PFSK-1 (cell line): ENCODE measurements at regions not wholly inside any gene's neighbourhood (a gene's known extent, or its start where the extent isn't known, plus 50 kb on each side); places are given as distances from the start of the nearest gene placed in this dataset.
A peak's percentile ranks its signal among the peaks of the same experiment; 100 is the strongest.

Source experiments
- FOXP2 ChIP-seq: optimal IDR thresholded peaks from 2 replicates; pipeline ENCODE3; 2011; ENCODE audit warnings: borderline replicate concordance, control low read depth, inconsistent platforms; ENCODE audit not compliant: insufficient read depth; ENCODE audit errors: extremely low read length, extremely low read depth
- POLR2AphosphoS5 ChIP-seq: IDR thresholded peaks from 2 replicates; pipeline ENCODE4 v1.6.1; 2012; ENCODE audit warnings: low read depth, mild to moderate bottlenecking, control low read depth, low read length, moderate library complexity
- SIN3A ChIP-seq: IDR thresholded peaks from 2 replicates; pipeline ENCODE4 v1.6.1; 2012; ENCODE audit warnings: mild to moderate bottlenecking, low read length, moderate library complexity, borderline replicate concordance; ENCODE audit not compliant: insufficient read depth
- TAF1 ChIP-seq: IDR thresholded peaks from 2 replicates; pipeline ENCODE4 v1.6.1; 2012; ENCODE audit warnings: low read length, control low read depth, borderline replicate concordance; ENCODE audit not compliant: insufficient read depth
- TF ChIP-seq, protein P1 (sequence below), 2 experiments: IDR thresholded peaks; 2 replicates each; pipeline versions ENCODE4 v1.6.1 to v1.8.0; 2011 to 2012; ENCODE audit warnings: low read depth in 2 of 2, low read length in 2 of 2, control low read depth in 1 of 2, inconsistent platforms in 1 of 2, mild to moderate bottlenecking in 1 of 2, moderate library complexity in 1 of 2; ENCODE audit not compliant: insufficient read depth in 1 of 2

DNA sequence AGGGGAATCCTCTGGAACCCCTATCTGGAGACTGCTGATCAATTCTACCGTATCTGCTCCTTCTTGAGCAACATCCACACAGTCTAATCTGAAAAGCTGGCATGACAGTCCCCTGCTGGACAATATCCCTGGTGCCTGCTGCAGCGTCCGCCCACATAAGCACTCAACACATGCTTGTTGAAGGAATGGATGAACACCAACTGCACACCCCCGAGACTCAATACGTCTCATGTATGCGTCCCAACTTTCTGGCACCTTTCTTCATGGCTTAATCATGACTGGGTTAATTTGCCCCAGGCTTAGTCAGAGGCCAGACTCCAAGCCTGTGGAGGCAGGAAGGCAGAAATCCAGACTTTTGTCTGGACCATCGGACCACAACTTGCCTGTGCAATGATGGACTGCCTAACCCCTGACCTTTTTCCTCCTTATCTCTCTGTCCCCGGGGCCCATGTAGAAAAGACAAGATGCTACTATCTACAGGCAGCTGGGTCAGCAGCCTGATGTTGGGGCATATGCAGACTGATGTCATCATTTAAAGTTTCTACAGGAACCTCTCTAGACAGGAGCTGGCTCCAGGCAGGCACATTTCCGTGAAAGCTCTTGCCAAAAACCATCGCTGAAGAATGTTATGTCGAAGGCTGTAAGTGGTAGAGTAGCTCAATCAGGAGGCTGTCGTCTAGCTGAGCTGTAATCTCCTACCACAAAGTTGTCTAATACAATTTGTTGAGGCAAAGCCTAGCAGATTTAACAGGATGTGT is 114.1 kb upstream of the TPM1 start:
- TF ChIP-seq FOXP2 (peak; percentile 56), SIN3A (0 out of 2 replicates have a peak, but pooled peaks have one; percentile 41), POLR2AphosphoS5 (no peak), TAF1 (no peak)
- TF ChIP-seq, protein P1, sequence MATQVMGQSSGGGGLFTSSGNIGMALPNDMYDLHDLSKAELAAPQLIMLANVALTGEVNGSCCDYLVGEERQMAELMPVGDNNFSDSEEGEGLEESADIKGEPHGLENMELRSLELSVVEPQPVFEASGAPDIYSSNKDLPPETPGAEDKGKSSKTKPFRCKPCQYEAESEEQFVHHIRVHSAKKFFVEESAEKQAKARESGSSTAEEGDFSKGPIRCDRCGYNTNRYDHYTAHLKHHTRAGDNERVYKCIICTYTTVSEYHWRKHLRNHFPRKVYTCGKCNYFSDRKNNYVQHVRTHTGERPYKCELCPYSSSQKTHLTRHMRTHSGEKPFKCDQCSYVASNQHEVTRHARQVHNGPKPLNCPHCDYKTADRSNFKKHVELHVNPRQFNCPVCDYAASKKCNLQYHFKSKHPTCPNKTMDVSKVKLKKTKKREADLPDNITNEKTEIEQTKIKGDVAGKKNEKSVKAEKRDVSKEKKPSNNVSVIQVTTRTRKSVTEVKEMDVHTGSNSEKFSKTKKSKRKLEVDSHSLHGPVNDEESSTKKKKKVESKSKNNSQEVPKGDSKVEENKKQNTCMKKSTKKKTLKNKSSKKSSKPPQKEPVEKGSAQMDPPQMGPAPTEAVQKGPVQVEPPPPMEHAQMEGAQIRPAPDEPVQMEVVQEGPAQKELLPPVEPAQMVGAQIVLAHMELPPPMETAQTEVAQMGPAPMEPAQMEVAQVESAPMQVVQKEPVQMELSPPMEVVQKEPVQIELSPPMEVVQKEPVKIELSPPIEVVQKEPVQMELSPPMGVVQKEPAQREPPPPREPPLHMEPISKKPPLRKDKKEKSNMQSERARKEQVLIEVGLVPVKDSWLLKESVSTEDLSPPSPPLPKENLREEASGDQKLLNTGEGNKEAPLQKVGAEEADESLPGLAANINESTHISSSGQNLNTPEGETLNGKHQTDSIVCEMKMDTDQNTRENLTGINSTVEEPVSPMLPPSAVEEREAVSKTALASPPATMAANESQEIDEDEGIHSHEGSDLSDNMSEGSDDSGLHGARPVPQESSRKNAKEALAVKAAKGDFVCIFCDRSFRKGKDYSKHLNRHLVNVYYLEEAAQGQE (IDR thresholded peaks at IDR 0.05; ENCODE audit: insufficient read depth in 1 of 2, low read depth in 2 of 2, low read length in 2 of 2), result no peak

DNA sequence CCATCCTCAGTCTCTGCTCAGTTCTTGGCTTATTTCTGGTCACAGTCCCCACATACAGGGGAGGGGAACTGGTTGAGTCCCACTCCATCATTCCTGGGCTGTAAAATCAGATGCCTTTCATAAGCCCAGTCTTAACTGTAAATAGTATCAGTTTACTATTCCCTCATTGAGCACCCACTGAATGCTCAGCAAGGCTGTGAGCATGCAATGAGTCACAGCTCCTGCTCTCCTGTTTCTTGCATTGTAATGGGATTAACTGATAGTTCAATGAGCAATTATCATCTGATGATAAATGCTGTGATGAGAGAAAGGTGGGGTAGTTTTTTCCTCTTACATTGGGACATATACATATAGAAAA is 113.6 kb upstream of the TPM1 start:
- no peak for TF ChIP-seq FOXP2

DNA sequence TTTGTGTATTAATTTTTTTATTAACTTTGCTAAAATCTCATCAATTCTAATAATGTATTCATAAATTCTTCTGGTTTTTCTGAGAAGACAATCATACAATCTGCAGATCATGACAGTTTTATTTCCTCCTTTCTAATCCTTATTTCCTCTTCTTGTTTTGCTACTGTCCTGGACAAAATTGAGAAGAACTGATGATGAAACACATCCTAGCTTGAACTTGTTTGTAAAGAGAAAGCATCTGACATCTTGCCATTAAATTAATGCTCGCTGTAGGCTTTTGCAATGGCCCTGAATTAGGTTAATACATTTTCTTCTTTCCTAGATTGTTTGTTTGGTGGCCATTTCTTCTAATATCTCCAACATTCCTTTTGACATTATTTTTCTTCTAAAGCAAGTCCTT is 110.9 kb upstream of the TPM1 start:
- TF ChIP-seq POLR2AphosphoS5 (no peak), FOXP2 (no peak), TAF1 (no peak), SIN3A (no peak)
- TF ChIP-seq, protein P1 (IDR thresholded peaks at IDR 0.05; ENCODE audit: insufficient read depth in 1 of 2, low read depth in 2 of 2, low read length in 2 of 2), result no peak

DNA sequence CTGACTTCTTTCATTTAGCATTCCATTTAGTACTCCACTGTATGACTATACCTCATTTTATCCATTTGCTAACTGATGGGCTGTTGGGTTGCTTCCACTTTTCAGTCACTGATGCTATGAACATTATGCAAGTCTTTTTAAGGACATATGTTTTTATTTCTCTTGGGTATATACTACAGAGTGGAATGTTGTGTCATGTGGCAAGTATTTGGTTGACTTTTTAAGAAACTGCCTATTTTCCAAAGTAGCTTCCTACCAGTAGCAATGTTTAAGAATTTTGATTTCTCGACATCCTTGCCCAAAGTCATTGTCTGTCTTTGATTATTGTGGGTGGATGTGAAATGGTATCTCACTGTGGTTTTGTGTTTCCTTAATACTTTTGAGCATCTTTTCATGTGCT is 110.1 kb upstream of the TPM1 start:
- TF ChIP-seq, protein P1 (IDR thresholded peaks at IDR 0.05; ENCODE audit: insufficient read depth in 1 of 2, low read depth in 2 of 2, low read length in 2 of 2), result no peak
- TF ChIP-seq FOXP2, result no peak
- TF ChIP-seq TAF1, result no peak
- no peak for TF ChIP-seq SIN3A

DNA sequence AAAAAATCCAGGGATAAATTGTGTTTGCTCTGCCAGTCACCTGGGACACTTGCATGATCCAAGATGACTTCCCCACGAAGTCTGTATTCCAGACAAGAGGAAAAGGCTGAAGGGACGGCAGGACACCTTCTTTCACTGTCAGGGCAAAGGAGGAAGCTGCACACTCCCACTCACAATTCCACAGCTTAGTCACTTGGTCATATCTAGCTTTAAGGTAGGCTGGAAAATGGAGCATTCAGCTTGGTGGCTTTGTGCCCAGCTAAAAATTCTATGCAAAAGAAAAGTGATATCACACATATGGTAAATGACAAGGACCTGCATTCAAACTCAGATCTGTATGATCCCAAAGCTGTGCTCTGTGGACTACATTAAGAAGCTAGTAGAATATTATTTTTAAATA is 109.2 kb upstream of the TPM1 start:
- TF ChIP-seq, protein P1 (IDR thresholded peaks at IDR 0.05; ENCODE audit: insufficient read depth in 1 of 2, low read depth in 2 of 2, low read length in 2 of 2), result no peak
- TF ChIP-seq FOXP2 (no peak), SIN3A (no peak), POLR2AphosphoS5 (no peak), TAF1 (no peak)
